ENCODE measurements at regions not wholly inside any gene's neighbourhood (a gene's known extent, or its start where the extent isn't known, plus 50 kb on each side); places are given as distances from the start of the nearest gene placed in this dataset.
"Not testable (repeated sequence)": the region's sequence is repeated elsewhere in the genome, so short reads cannot be mapped to it uniquely, and the experiment has no call there.

GRCh38 chr7:152949790-152950189, 190.2 kb downstream of the ACTR3B start:
- DNase-seq (ENCODE audit: low spot score) = no peak

GRCh38 chr7:152956006-152956405, 196.5 kb downstream of the ACTR3B start:
- DNase-seq (ENCODE audit: low spot score) = no peak

GRCh38 chr7:152959610-152960009, 200.1 kb downstream of the ACTR3B start:
- DNase-seq (ENCODE audit: low spot score) = no peak

GRCh38 chr7:152961796-152962195, 202.2 kb downstream of the ACTR3B start:
- DNase-seq (ENCODE audit: low spot score) = not testable (repeated sequence)

- no peak for DNase-seq (ENCODE audit: low spot score)
Measured at GRCh38 chr7:152966189-152966588, 206.6 kb downstream of the ACTR3B start.

GRCh38 chr7:152967958-152968357, 208.4 kb downstream of the ACTR3B start:
- DNase-seq (ENCODE audit: low spot score) = no peak

GRCh38 chr7:152968514-152968913, 209.0 kb downstream of the ACTR3B start:
- DNase-seq (ENCODE audit: low spot score) = no peak

- DNase-seq (ENCODE audit: low spot score) = no peak
Measured at GRCh38 chr7:152969335-152969734, 209.8 kb downstream of the ACTR3B start.

GRCh38 chr7:152969839-152970238, 210.3 kb downstream of the ACTR3B start:
- no peak for DNase-seq (ENCODE audit: low spot score)

- DNase-seq (ENCODE audit: low spot score) = no peak
Measured at GRCh38 chr7:152970481-152970880, 210.9 kb downstream of the ACTR3B start.

GRCh38 chr7:152974577-152974976, 215.0 kb downstream of the ACTR3B start:
- no peak for DNase-seq (ENCODE audit: low spot score)

GRCh38 chr7:152975076-152975475, 215.5 kb downstream of the ACTR3B start:
- DNase-seq (ENCODE audit: low spot score) = no peak

- DNase-seq (ENCODE audit: low spot score) = no peak
Measured at GRCh38 chr7:152979376-152979775, 219.8 kb downstream of the ACTR3B start.

- no peak for DNase-seq (ENCODE audit: low spot score)
Measured at GRCh38 chr7:152984421-152984820, 224.9 kb downstream of the ACTR3B start.

- DNase-seq (ENCODE audit: low spot score) = no peak
Measured at GRCh38 chr7:152986376-152986775, 226.8 kb downstream of the ACTR3B start.

GRCh38 chr7:152987656-152988055, 228.1 kb downstream of the ACTR3B start:
- no peak for DNase-seq (ENCODE audit: low spot score)

- DNase-seq (ENCODE audit: low spot score) = no peak
Measured at GRCh38 chr7:152989889-152990380, 230.4 kb downstream of the ACTR3B start.

GRCh38 chr7:152998420-152998819, 238.9 kb downstream of the ACTR3B start:
- no peak for DNase-seq (ENCODE audit: low spot score)

GRCh38 chr7:153002115-153002514, 242.6 kb downstream of the ACTR3B start:
- DNase-seq (ENCODE audit: low spot score) = no peak

- DNase-seq (ENCODE audit: low spot score) = no peak
Measured at GRCh38 chr7:153002572-153002971, 243.0 kb downstream of the ACTR3B start.

GRCh38 chr7:153004341-153004740, 244.8 kb downstream of the ACTR3B start:
- no peak for DNase-seq (ENCODE audit: low spot score)

GRCh38 chr7:153005750-153006435, 246.3 kb downstream of the ACTR3B start:
- DNase-seq (ENCODE audit: low spot score) = no peak

GRCh38 chr7:153006452-153006851, 246.9 kb downstream of the ACTR3B start:
- no peak for DNase-seq (ENCODE audit: low spot score)

GRCh38 chr7:153006911-153007310, 247.4 kb downstream of the ACTR3B start:
- no peak for DNase-seq (ENCODE audit: low spot score)
